HTR-8/SVneo (cell line): ENCODE measurements at regions not wholly inside any gene's neighbourhood (a gene's known extent, or its start where the extent isn't known, plus 50 kb on each side); places are given as distances from the start of the nearest gene placed in this dataset.
"Not testable (repeated sequence)": the region's sequence is repeated elsewhere in the genome, so short reads cannot be mapped to it uniquely, and the experiment has no call there.

Experiments
- DNase-seq: peaks from one replicate; pipeline ENCODE4 v3.0.0; 2011; ENCODE audit warnings: low spot score, mixed read lengths; ENCODE audit not compliant: insufficient read length
- FAIRE-seq: peaks from 2 replicates; lab custom pipeline; 2011; peaks lifted over from hg19 to GRCh38; lab: Jason Lieb, UNC

GRCh38 chr10:55203874-55204273 lies 402.8 kb upstream of the PCDH15 start:
- no peak for FAIRE-seq
- no peak for DNase-seq

DNA sequence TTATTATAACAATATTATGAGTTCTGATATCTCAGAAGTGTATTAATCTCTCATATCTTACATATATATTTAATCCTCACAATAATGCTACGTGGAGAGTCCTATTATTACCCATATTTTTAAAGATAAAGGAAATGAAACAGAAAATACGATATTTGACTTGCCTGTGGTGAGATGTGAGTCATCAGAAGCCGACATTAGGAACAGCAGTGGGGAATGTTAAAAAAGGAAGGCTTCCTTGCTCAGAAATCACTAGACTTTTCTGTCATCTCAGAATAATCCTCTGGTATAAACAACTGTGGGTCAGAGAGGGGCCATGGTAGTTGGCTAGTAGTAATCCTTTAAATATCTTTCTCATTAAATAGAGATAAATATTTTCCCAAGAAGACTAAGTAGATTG lies 402.3 kb upstream of the PCDH15 start:
- DNase-seq (no peak), FAIRE-seq (no peak)

GRCh38 chr10:55200020-55200419 lies 399.0 kb upstream of the PCDH15 start:
- no peak for DNase-seq
- FAIRE-seq = no peak

DNA sequence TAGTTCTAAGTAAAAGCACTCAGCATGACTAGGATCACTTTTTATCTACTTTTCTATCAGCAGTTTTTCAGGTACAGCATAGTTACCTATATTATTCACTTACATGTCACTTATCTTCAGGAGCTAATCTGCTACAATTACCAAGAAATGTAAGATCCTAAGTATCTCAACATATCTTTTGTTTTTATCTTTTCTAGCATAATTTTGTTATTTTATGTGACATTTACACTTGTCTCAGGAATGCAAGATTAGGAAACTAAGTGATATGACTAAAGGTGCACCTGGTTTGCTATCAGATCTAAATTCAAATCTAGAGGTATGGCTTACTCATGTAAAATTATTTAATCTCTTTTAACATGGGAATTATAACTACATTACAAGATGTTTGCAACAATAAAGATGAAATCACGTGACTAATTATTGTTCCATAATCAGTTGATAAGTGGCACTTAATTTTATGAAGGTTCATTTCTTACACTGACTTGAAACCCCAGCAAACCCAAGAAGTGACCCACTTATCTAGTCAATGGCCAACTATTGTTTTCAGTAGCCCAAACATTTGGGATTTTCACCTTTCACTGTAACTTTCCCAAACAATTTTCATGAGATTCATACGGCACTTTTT lies 390.3 kb upstream of the PCDH15 start:
- FAIRE-seq = no peak

GRCh38 chr10:55183993-55184392 lies 383.0 kb upstream of the PCDH15 start:
- no peak for FAIRE-seq
- no peak for DNase-seq

More for the DNA sequence above, 390.3 kb upstream of the PCDH15 start:
- DNase-seq = no peak

GRCh38 chr10:55180357-55180756 lies 379.3 kb upstream of the PCDH15 start:
- DNase-seq (no peak), FAIRE-seq (no peak)

GRCh38 chr10:55174419-55174818 lies 373.4 kb upstream of the PCDH15 start:
- no peak for FAIRE-seq
- no peak for DNase-seq

DNA sequence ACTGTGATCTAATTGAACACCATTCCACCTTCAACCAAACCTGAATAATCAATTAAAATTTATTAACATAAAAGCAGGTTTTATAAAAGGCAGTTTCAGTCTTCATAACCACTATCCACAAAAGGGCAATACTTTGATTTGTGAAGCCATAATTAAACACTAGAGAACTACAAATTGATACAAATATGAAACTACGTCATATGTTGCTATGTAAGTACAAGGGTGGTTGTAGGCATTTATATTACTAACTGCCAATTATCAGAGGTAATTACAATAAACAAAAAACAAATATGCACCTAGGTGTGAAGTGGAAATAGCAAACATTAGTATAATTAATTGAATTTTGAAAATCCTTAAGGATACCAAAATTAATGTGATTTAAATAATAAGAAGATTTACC lies 368.5 kb upstream of the PCDH15 start:
- DNase-seq (no peak), FAIRE-seq (no peak)

DNA sequence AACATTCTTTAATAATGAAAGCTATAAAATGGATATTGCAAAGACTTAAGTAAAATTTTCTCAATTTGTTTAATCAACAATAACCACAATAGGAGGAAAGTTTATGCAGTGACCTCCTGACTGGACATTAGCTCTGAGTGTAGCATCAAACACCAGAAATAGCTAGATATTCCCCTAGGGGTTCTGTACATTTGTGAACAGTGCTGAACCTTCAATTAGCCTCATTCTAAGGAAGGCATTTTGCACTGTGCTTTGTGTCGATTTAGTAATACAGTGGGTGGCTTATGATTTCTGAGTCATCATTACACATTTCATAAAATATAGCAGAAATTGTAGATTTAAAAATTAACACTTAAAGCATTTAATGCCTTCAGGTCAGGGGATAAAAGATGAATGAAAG lies 367.3 kb upstream of the PCDH15 start:
- DNase-seq (no peak), FAIRE-seq (no peak)

DNA sequence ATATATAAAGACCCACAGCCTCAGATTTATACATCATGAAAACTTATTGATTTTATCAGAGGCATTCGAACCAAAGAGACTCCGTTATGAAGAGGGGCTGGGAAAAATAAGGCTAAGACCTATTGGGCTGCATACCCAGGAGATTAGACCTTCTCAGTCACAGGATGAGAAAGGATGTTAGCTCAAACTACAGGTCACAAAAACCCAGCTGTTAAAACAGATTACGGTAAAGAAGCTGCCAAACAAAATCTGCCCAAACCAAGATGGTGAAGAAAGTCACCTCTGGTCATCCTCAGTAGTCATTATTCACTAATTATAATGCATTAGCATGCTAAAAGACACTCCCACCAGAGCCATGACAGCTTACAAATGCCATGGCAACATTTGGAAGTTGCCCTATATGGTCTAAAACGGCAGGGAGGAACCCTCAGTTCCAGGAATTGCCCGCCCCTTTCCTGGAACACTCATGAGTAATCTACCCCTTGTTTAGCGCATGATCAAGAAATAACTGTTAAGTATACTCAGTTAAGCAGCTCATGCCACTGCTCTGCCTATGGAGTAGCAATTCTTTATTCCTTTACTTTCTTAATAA lies 362.5 kb upstream of the PCDH15 start:
- DNase-seq = no peak
- FAIRE-seq = no peak

- FAIRE-seq, DNase-seq: not testable (repeated sequence)
Measured at GRCh38 chr10:55162321-55162720, 361.3 kb upstream of the PCDH15 start.

- no peak for FAIRE-seq
- no peak for DNase-seq
Measured at GRCh38 chr10:55160655-55161283, 359.7 kb upstream of the PCDH15 start.

DNA sequence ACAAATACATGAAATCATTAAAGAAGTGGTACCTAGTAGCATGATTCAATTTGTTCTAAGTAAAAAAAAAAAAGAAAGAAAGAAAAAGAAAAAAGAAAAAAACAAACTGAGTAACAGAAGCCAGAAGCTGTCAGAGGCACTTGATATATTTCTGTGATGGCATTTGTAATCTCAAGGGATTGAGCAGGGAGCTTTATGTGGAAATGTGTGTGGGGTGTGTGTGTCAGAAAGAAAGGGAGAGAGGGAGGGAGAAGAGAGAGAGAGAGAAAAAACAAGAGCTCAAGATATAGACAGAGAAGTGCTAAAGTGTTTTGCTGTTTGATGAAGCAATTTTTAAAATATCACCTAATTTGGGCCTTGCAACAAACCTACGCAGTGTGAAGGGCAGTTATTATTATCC lies 357.6 kb upstream of the PCDH15 start:
- FAIRE-seq (no peak), DNase-seq (no peak)

DNA sequence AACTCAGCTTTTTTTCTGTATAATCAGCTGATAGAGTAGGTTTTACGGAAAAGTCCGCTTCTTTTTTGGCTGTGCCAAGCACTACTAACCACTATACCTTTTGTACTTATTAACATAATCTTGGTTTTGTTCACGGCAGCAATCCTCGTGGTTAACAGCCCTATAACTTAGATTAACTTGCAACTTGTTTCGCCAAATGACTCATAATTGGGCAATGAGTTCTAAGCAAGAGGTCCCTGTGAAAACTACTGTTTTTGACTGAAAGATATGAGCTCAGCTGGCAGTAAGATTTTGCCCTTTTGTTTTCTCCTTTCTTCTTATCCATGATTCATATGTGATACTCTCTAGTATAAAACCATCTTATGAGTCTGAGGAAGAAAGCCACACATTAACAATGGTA lies 345.0 kb upstream of the PCDH15 start:
- DNase-seq (no peak), FAIRE-seq (no peak)

GRCh38 chr10:55144001-55144400 lies 343.0 kb upstream of the PCDH15 start:
- DNase-seq (no peak), FAIRE-seq (no peak)

- FAIRE-seq (no peak), DNase-seq (no peak)
Measured at GRCh38 chr10:55141892-55142291, 340.9 kb upstream of the PCDH15 start.

GRCh38 chr10:55137063-55137462 lies 336.0 kb upstream of the PCDH15 start:
- no peak for FAIRE-seq
- no peak for DNase-seq

DNA sequence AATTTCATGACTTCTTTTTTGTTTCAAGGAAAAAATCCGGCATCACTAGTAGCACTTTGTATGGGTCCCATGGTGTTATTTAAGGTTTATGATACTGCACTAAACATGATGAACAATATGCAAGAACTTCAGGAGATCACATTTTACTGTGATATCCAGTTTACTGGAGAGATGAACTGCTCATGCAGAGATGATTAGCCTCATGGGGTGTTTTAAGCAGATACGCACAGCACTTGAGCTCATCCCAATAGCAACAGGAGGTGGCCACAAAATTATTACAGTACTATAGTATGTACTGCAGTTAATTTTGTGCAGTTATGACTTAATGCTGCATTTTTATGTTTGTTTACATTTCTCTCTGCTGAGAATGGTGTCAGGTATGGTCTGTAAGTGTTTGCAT lies 303.7 kb upstream of the PCDH15 start:
- no peak for FAIRE-seq

DNA sequence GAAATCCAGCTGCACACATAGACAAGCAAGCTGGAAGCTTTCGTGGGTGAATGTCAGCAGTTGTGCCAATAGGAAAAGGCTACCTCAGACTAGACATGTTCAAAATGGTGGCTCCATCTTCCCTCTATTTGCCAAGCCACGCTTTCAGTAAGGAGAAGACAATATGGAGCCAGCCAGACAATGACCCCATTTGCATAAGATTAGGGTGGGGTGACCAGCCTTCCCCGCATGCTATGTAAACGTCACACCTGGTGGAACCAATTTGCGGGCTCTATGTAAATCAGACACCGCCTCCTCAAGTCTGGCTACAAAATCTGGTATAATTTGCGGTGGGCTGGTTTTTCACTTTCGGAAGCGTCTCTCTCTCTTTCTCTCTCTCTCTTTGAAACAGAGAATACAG lies 297.4 kb upstream of the PCDH15 start:
- FAIRE-seq (no peak), DNase-seq (no peak)

More for the DNA sequence above, 303.7 kb upstream of the PCDH15 start:
- DNase-seq = no peak

DNA sequence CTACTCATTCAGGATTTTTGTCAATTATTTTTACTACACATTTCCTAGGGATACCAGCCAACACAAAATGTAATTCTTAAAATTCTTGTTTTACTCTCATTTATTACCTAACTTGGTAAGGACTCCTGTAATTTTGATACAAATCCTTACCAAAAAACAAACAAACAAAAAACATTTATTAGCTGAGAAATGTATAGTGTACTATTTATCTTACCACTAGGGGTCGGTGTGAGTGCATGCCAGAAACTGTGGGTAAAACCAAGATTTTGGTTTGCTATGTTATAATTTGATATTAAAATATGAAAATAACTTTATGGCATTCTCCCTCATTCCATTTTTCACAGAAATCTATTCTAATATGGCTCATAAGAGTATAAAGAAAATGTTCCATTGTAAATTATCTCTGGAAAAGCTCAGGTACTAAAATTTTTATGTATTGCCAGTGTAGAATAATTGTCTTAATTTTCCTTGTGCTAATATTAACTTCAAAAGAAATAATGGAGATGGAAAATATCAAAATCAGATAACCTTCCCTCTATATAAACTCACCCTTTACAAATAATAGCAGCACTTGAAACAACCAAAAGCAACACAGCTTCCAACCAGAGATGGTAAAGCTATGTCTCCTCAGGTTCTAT lies 290.8 kb upstream of the PCDH15 start:
- DNase-seq = no peak
- FAIRE-seq = no peak

DNA sequence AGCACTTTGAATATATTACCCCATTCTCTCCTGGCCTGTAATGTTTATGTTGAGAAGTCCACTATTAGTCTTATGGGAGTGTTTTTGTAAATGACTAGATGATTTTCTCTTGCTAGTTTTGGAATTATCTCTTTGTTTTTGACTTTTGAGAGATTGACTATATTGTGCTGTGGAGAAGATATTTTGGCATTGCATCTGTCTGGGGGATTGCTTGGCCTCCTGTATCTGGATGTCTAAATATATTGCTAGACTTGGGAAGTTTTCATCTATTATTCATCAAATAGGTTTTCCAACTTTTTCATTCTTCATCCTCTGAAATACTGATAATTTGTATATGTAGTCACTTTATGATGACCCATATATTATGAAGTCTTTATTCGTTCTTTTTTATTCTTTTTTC lies 277.1 kb upstream of the PCDH15 start:
- no peak for FAIRE-seq
- no peak for DNase-seq
